Glutamatergic neuron (in vitro differentiated cells): ENCODE measurements at regions not wholly inside any gene's neighbourhood (a gene's known extent, or its start where the extent isn't known, plus 50 kb on each side); places are given as distances from the start of the nearest gene placed in this dataset.
"Not testable (repeated sequence)": the region's sequence is repeated elsewhere in the genome, so short reads cannot be mapped to it uniquely, and the experiment has no call there.

Source experiments
- DNase-seq: peaks from one replicate; pipeline ENCODE4 v3.0.0; 2022
- H3K27ac Mint-ChIP-seq: one replicate; pipeline ENCODE4 v1.8.0; 2020; ENCODE audit warnings: mild to moderate bottlenecking, mixed read lengths, inconsistent platforms; ENCODE audit not compliant: unreplicated experiment
- H3K27me3 Mint-ChIP-seq: one replicate; pipeline ENCODE4 v1.8.0; 2020; ENCODE audit warnings: mild to moderate bottlenecking, moderate library complexity, mixed read lengths, inconsistent platforms; ENCODE audit not compliant: unreplicated experiment
- H3K36me3 Mint-ChIP-seq: one replicate; pipeline ENCODE4 v1.8.0; 2020; ENCODE audit warnings: mild to moderate bottlenecking, mixed read lengths, inconsistent platforms; ENCODE audit not compliant: unreplicated experiment
- H3K4me1 Mint-ChIP-seq: one replicate; pipeline ENCODE4 v1.8.0; 2020; ENCODE audit warnings: mild to moderate bottlenecking, low read depth, mixed read lengths, inconsistent platforms; ENCODE audit not compliant: unreplicated experiment
- H3K4me3 Mint-ChIP-seq: one replicate; pipeline ENCODE4 v1.8.0; 2020; ENCODE audit warnings: mild to moderate bottlenecking, mixed read lengths, inconsistent platforms; ENCODE audit not compliant: unreplicated experiment
- H3K9me3 Mint-ChIP-seq: one replicate; pipeline ENCODE4 v1.8.0; 2020; ENCODE audit warnings: mild to moderate bottlenecking, moderate library complexity, mixed read lengths, inconsistent platforms; ENCODE audit not compliant: unreplicated experiment
- TF ChIP-seq, protein P1 (sequence below): fragments of 200-600 bp; sonication (generic); IDR thresholded peaks from one replicate; pipeline ENCODE4 v1.5.0; 2021; ENCODE audit not compliant: partially characterized antibody, unreplicated experiment

DNA sequence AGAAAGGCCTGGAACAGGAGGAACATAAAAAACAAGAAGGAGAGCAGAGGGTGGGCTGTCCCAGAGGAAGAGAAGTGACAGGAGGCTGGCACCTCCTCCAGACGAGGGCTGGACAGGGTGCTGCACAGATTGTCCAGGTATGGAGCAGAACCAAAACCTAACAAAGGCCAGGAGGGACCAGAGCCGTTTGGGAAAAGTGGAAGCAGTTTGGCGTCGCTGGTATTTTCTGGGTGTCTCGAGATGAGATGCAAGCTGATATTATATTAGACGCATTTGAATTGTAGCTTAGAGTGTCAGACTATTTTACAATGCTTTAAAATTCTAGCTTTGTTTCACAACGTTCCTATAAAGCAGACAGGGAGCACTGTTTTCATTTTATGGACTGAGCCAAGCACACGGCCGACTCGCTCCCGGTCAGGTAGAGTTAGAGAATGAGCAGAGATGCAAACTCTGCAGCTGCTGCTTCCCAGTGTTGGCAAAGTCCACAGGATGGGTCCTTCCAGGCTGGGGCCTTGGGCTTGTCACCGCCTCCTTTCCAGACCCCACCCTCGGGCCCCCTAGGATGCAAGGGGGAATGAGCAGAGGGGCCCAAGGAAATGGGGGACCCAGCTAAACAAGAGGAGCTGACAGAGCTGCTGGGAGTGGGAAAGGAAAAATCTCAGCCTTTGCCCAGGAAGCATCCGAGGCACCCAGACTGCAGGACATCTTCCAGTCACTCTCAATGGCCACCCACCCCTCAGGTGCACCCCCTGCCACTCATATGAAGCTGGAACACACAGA lies 60.8 kb upstream of the TMPRSS2 start:
- Mint-ChIP-seq H3K4me1 (no peaks in the 10 kb centered on the region), H3K27ac (no peak overlapping the region)

DNA sequence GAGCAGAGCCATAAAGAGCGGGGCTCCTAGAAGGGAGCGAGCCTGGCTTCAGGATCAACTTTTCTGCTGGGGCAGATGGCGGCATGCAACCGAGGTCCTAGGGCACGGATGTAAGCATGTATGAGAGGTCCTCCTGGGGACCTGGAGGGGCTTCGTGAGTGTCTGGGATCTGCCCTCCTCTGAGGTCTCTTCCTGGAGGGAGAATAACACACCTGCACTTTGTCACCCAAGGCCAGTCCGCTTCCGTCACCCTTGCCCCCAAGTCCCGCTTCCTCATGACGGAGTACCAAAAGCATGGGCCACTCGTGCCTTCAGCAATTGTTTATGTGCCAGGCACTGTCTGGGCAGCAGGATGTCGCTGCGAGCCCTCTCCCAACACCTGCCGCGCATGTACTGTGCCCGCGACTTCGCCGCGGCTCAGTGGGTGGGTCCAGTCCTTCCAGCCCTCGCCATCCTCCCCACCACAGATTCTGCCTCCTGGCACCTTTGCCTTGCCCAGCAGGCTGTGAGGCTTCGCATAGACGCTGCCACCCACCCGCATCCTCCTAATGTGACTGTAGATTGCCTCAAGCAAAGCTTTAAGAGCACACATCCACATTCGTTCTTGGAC lies 60.0 kb upstream of the TMPRSS2 start:
- Mint-ChIP-seq H3K9me3 (peaks cover 2% of the 10 kb centered on the region), H3K4me3 (no peak overlapping the region), H3K27ac (no peak overlapping the region), H3K4me1 (no peaks in the 10 kb centered on the region), H3K27me3 (no peaks in the 10 kb centered on the region), H3K36me3 (peaks cover 8% of the 10 kb centered on the region)
- TF ChIP-seq, protein P1, sequence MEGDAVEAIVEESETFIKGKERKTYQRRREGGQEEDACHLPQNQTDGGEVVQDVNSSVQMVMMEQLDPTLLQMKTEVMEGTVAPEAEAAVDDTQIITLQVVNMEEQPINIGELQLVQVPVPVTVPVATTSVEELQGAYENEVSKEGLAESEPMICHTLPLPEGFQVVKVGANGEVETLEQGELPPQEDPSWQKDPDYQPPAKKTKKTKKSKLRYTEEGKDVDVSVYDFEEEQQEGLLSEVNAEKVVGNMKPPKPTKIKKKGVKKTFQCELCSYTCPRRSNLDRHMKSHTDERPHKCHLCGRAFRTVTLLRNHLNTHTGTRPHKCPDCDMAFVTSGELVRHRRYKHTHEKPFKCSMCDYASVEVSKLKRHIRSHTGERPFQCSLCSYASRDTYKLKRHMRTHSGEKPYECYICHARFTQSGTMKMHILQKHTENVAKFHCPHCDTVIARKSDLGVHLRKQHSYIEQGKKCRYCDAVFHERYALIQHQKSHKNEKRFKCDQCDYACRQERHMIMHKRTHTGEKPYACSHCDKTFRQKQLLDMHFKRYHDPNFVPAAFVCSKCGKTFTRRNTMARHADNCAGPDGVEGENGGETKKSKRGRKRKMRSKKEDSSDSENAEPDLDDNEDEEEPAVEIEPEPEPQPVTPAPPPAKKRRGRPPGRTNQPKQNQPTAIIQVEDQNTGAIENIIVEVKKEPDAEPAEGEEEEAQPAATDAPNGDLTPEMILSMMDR, result no peak
- DNase-seq, result no peak

More for the DNA sequence above, 60.8 kb upstream of the TMPRSS2 start:
- DNase-seq, result no peak
- peaks cover 8% of the 10 kb centered on the region for H3K36me3 Mint-ChIP-seq
- H3K4me3 Mint-ChIP-seq, result no peak overlapping the region
- no peaks in the 10 kb centered on the region for H3K27me3 Mint-ChIP-seq
- TF ChIP-seq, protein P1, result no peak
- H3K9me3 Mint-ChIP-seq, result peaks cover 2% of the 10 kb centered on the region

DNA sequence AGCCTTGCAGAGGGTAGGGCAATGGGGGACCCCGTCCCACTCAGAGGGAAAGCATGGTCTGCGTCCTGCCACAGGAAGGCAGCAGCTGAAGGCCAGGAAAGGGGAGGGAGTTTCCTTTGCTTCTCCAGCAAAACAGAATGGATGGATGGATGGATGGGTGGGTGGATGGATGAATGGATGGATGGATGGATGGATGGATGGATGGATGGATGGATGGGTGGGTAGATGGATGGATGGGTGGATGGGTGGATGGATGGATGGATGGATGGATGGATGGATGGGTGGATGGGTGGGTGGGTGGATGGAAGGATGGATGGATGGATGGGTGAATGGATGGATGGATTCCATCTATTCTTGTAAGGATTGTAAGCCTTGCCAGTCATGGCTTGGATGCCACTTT lies 59.3 kb upstream of the TMPRSS2 start:
- not testable (repeated sequence) for H3K9me3 Mint-ChIP-seq, H3K36me3 Mint-ChIP-seq, H3K27ac Mint-ChIP-seq, H3K4me1 Mint-ChIP-seq, DNase-seq, H3K4me3 Mint-ChIP-seq, H3K27me3 Mint-ChIP-seq

DNA sequence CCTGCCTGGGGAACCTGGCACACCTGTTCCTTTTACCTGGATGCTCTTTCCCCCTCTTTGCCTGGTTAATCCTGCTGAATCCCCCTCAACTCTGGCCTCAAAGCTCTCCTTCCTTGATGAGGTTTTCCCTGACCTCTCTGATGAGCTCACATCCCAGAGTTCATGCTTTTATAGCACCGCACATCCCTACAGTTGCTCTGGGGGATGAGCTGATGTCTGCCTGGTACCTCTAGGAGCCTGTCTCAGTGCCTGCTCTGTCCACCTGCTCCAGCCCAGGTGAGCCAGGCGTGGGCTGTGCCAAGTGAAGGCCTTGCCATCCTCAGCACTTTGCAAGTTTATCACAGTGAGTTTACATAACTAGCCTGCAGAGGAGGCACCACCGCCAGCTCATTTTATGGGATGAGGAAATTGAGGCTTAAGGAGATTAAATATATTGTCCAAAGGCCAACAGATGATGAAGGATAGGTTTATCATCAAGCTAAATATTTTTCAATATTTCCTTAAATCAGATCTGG lies 58.6 kb upstream of the TMPRSS2 start:
- Mint-ChIP-seq H3K27ac (no peak overlapping the region), H3K9me3 (peaks cover 2% of the 10 kb centered on the region), H3K27me3 (no peaks in the 10 kb centered on the region), H3K4me1 (peaks cover 3% of the 10 kb centered on the region), H3K36me3 (peaks cover 8% of the 10 kb centered on the region), H3K4me3 (no peak overlapping the region)
- TF ChIP-seq, protein P1, result no peak
- DNase-seq, result no peak

DNA sequence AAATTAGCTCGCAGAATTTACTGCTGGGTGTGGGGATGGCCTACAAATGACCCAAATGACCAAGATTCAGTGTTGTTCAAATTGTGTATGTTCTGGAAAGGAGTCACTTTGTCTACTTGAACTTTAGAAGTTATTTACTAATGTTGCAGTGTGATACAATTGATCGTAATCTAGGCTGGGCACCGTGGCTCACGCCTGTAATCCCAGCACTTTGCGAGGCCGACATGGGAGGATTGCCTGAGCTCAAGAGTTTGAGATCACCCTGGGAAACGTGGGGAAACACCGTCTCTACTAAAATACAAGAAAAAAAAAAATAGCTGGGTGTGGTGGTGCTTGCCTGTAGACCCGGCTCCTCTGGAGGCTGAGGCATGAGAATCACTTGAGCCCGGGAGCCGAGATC lies 57.6 kb upstream of the TMPRSS2 start:
- Mint-ChIP-seq H3K9me3 (peaks cover 2% of the 10 kb centered on the region), H3K27ac (no peak overlapping the region), H3K4me1 (peaks cover 3% of the 10 kb centered on the region), H3K4me3 (no peak overlapping the region), H3K36me3 (peaks cover 8% of the 10 kb centered on the region), H3K27me3 (no peaks in the 10 kb centered on the region)
- TF ChIP-seq, protein P1, result no peak
- DNase-seq, result no peak
